ENCODE measurements at regions not wholly inside any gene's neighbourhood (a gene's known extent, or its start where the extent isn't known, plus 50 kb on each side); places are given as distances from the start of the nearest gene placed in this dataset.

- TF ChIP-seq CTCF (IDR thresholded peaks at IDR 0.05) (no peak), POLR2A (IDR thresholded peaks at IDR 0.05) (no peak)
Measured at GRCh38 chr5:144873076-144873475, 702.4 kb downstream of the KCTD16 start.
